ENCODE measurements at regions not wholly inside any gene's neighbourhood (a gene's known extent, or its start where the extent isn't known, plus 50 kb on each side); places are given as distances from the start of the nearest gene placed in this dataset.

- Histone ChIP-seq H4K20me1 (ENCODE audit: control insufficient read depth, extremely low read depth, insufficient read depth, low read length) (no peaks in the 10 kb centered on the region), H3K4me1 (ENCODE audit: control insufficient read depth, extremely low read depth, insufficient read depth, low read length) (peaks cover 14% of the 10 kb centered on the region), H3K27me3 (ENCODE audit: control insufficient read depth, extremely low read depth, insufficient read depth, low read length) (no peaks in the 10 kb centered on the region), H3K4me3 (ENCODE audit: control insufficient read depth in 2 of 3, extremely low read depth in 1 of 3, insufficient read depth in 2 of 3, low read depth in 1 of 3, low read length in 3 of 3) (no peak overlapping the region), H3K36me3 (ENCODE audit: control insufficient read depth in 2 of 2, extremely low read depth in 1 of 2, insufficient read depth in 2 of 2, low read length in 2 of 2) (no peaks in the 10 kb centered on the region), H3K4me2 (ENCODE audit: control insufficient read depth, extremely low read depth, insufficient read depth, low read depth, low read length) (no peak overlapping the region), H3K9me1 (ENCODE audit: control insufficient read depth, extremely low read depth, insufficient read depth, low read length) (no peaks in the 10 kb centered on the region), H3K27ac (ENCODE audit: control insufficient read depth, insufficient read depth, low read length) (no peak overlapping the region), H2AFZ (ENCODE audit: control insufficient read depth, low read length) (no peak overlapping the region), H3K9ac (ENCODE audit: control insufficient read depth, extremely low read depth, insufficient read depth, low read length) (no peak overlapping the region), H3K9me3 (ENCODE audit: control insufficient read depth, low read depth, low read length) (no peaks in the 10 kb centered on the region), H3K79me2 (ENCODE audit: control insufficient read depth, insufficient read depth, low read length) (no peaks in the 10 kb centered on the region)
- dilution Hi-C loops (cut with MboI; ENCODE audit: extremely low pct_ligation_motif_present, low sequenced_read_pairs) = no loop called here
- no peak for TF ChIP-seq CTCF (optimal IDR thresholded peaks at IDR 0.05 in 1 of 3, IDR thresholded peaks at IDR 0.05 in 1 of 3, conservative IDR thresholded peaks at IDR 0.05 in 1 of 3; ENCODE audit: extremely low read depth in 1 of 3, insufficient read depth in 2 of 3, low read length in 3 of 3)
- no peak for TF ChIP-seq EZH2 (IDR thresholded peaks at IDR 0.05; ENCODE audit: low read length)
- DNase-seq (ENCODE audit: low read depth, low spot score) = no peak
- no peak for FAIRE-seq
Observed at GRCh38 chr1:30605441-30605920, 117.9 kb downstream of the MATN1 start.

- Histone ChIP-seq H3K79me2 (ENCODE audit: control insufficient read depth, insufficient read depth, low read length) (no peaks in the 10 kb centered on the region), H3K27ac (ENCODE audit: control insufficient read depth, insufficient read depth, low read length) (no peak overlapping the region), H3K4me2 (ENCODE audit: control insufficient read depth, extremely low read depth, insufficient read depth, low read depth, low read length) (no peak overlapping the region), H3K27me3 (ENCODE audit: control insufficient read depth, extremely low read depth, insufficient read depth, low read length) (no peaks in the 10 kb centered on the region), H3K9me3 (ENCODE audit: control insufficient read depth, low read depth, low read length) (no peaks in the 10 kb centered on the region), H2AFZ (ENCODE audit: control insufficient read depth, low read length) (no peak overlapping the region), H3K9me1 (ENCODE audit: control insufficient read depth, extremely low read depth, insufficient read depth, low read length) (no peaks in the 10 kb centered on the region), H3K36me3 (ENCODE audit: control insufficient read depth in 2 of 2, extremely low read depth in 1 of 2, insufficient read depth in 2 of 2, low read length in 2 of 2) (no peaks in the 10 kb centered on the region), H3K9ac (ENCODE audit: control insufficient read depth, extremely low read depth, insufficient read depth, low read length) (no peak overlapping the region), H3K4me1 (ENCODE audit: control insufficient read depth, extremely low read depth, insufficient read depth, low read length) (peaks cover 14% of the 10 kb centered on the region), H4K20me1 (ENCODE audit: control insufficient read depth, extremely low read depth, insufficient read depth, low read length) (no peaks in the 10 kb centered on the region), H3K4me3 (ENCODE audit: control insufficient read depth in 2 of 3, extremely low read depth in 1 of 3, insufficient read depth in 2 of 3, low read depth in 1 of 3, low read length in 3 of 3) (no peak overlapping the region)
- FAIRE-seq = no peak
- DNase-seq (ENCODE audit: low read depth, low spot score) = no peak
- no peak for TF ChIP-seq EZH2 (IDR thresholded peaks at IDR 0.05; ENCODE audit: low read length)
- TF ChIP-seq CTCF (optimal IDR thresholded peaks at IDR 0.05 in 1 of 3, IDR thresholded peaks at IDR 0.05 in 1 of 3, conservative IDR thresholded peaks at IDR 0.05 in 1 of 3; ENCODE audit: extremely low read depth in 1 of 3, insufficient read depth in 2 of 3, low read length in 3 of 3) = no peak
- dilution Hi-C loops (cut with MboI; ENCODE audit: extremely low pct_ligation_motif_present, low sequenced_read_pairs) = no loop called here
Observed at GRCh38 chr1:30604801-30605440, 118.5 kb downstream of the MATN1 start.

All from keratinocyte (primary cell).